Muscle layer of duodenum (tissue), 2 donors: ENCODE measurements at regions not wholly inside any gene's neighbourhood (a gene's known extent, or its start where the extent isn't known, plus 50 kb on each side); places are given as distances from the start of the nearest gene placed in this dataset.
"Not testable (repeated sequence)": the region's sequence is repeated elsewhere in the genome, so short reads cannot be mapped to it uniquely, and the experiment has no call there.

Source experiments
- H3K27ac ChIP-seq: one replicate; pipeline ENCODE4 v1.7.0; 2013; ENCODE audit warnings: mild to moderate bottlenecking, low read length
- H3K27me3 ChIP-seq: one replicate; pipeline ENCODE4 v1.7.0; 2013; ENCODE audit warnings: low read depth, mild to moderate bottlenecking, control low read depth, low read length
- H3K36me3 ChIP-seq, 2 donors: one replicate each; pipeline ENCODE4 v1.7.0; 2013; ENCODE audit warnings: low read length in 2 of 2, control low read depth in 1 of 2, mild to moderate bottlenecking in 1 of 2; ENCODE audit not compliant: insufficient read depth in 2 of 2, control insufficient read depth in 1 of 2
- H3K4me1 ChIP-seq, 2 donors: one replicate each; pipeline ENCODE4 v1.7.0; 2013; ENCODE audit warnings: low read length in 2 of 2, mild to moderate bottlenecking in 2 of 2, control low read depth in 1 of 2, moderate library complexity in 1 of 2; ENCODE audit not compliant: insufficient read depth in 2 of 2, control insufficient read depth in 1 of 2
- H3K4me3 ChIP-seq, 2 donors: one replicate each; pipeline ENCODE4 v1.7.0; 2013; ENCODE audit warnings: low read length in 2 of 2, low read depth in 1 of 2, mild to moderate bottlenecking in 1 of 2
- H3K9me3 ChIP-seq, 2 donors: one replicate each; pipeline ENCODE4 v1.7.0; 2013; ENCODE audit warnings: low read length in 2 of 2, control low read depth in 1 of 2, mild to moderate bottlenecking in 1 of 2; ENCODE audit not compliant: control insufficient read depth in 1 of 2
- donor health status: healthy.

DNA sequence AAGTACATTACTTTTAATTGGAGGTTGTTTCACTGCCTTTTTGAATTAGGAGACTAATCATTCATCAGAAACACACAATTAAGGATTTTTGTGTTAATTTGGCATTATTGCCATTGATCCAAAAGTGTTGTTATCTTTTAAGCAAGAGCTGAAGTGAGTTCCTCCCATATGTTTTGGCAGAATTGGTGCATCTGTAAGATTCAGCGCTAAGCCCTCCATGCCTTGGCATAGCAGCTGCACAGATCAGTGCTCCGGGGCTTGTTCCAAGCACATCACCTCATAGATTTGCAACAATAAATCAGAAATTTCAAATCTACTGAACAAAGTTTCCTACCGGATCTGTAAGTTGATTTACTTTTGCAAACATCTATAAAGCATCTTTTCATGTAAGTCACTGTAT lies 106.8 kb upstream of the PHACTR1 start:
- H3K27ac ChIP-seq = no peak overlapping the region

DNA sequence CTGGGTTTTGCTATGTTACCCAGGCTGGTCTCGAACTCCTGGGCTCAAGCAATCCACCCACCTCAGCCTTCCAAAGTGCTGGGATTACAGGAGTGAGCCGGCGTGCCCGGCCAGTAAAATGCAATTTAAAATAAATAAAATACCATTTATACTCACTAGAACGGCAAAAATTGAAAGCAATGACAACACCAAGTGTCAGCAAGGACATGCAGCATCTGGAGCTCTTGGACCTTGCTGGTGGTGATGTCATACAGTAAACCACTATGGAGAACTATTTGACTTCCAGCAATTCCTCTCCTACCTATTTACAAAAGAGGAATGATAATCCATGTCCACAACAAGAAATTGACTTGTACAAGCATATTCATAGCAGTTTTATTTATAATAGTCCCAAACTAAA lies 105.7 kb upstream of the PHACTR1 start:
- Histone ChIP-seq H3K4me1 (no peaks in the 10 kb centered on the region), H3K27ac (no peak overlapping the region), H3K36me3 (no peaks in the 10 kb centered on the region), H3K4me3 (no peak overlapping the region), H3K27me3 (no peaks in the 10 kb centered on the region), H3K9me3 (no peaks in the 10 kb centered on the region)

More for the DNA sequence above, 106.8 kb upstream of the PHACTR1 start:
- no peaks in the 10 kb centered on the region for H3K4me1 ChIP-seq
- no peaks in the 10 kb centered on the region for H3K27me3 ChIP-seq
- H3K36me3 ChIP-seq = no peaks in the 10 kb centered on the region
- H3K4me3 ChIP-seq = no peak overlapping the region
- no peaks in the 10 kb centered on the region for H3K9me3 ChIP-seq

DNA sequence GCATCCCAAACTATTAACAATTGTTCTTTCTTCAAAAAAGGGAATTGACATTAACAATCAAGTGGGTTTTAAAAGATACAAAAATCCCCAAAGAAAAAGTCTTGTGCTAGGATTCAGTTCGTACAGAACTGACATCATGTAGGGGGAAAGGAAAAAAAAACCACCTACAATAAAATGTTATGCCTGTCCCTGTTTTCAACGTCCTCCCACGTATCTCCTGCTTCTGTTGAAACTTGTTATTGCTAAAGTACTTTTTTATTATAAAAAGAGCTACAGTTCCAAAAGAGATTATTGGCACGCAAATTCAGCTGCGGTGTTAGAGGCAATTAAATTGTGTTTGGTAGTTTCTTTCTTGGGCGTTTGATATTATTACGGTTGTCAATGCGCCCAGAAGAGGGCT lies 102.8 kb upstream of the PHACTR1 start:
- Histone ChIP-seq H3K36me3 (no peaks in the 10 kb centered on the region), H3K27me3 (no peaks in the 10 kb centered on the region), H3K4me1 (no peaks in the 10 kb centered on the region), H3K9me3 (no peaks in the 10 kb centered on the region), H3K4me3 (no peak overlapping the region), H3K27ac (no peak overlapping the region)

DNA sequence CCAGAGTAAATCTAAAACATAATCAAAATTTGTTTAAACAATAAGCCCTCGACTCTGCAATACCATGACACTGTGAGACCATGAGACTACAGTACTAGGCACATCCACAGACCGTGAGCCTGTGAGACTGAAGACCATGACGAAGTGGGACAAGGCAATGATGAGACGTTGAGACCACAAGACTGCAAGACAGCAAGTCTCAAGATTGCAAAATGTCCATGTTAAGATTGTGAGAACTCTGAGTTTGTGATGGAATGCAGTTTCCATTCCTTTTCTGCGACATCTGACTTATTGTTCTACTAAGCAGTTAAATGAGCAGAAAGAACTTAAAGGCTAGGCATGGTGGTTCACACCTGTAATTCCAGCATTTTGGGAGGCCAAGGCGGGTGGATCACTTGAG lies 102.1 kb upstream of the PHACTR1 start:
- Histone ChIP-seq H3K4me3 (no peak overlapping the region), H3K4me1 (no peaks in the 10 kb centered on the region), H3K9me3 (no peaks in the 10 kb centered on the region), H3K27ac (no peak overlapping the region), H3K27me3 (no peaks in the 10 kb centered on the region), H3K36me3 (no peaks in the 10 kb centered on the region)

DNA sequence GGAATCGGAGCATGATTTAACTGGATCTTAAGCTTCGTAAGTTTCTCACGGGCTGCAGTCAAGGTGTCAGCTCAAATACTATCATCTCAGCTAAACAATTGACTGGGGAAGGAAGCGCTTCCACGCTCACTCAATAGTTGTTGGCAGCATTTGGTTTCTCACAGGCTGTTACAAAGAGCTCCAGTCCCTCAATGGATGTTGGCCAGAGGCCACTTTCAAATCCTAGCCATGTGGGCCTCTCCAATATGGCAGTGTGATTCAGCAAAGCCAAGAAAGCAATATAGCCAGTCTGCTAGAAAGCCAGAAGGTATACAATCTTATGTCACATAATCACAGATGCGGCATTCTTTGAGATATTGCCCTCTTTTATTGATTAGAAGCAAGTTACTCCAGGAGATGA lies 98.3 kb upstream of the PHACTR1 start:
- Histone ChIP-seq H3K36me3 (no peaks in the 10 kb centered on the region), H3K27ac (no peak overlapping the region), H3K9me3 (no peaks in the 10 kb centered on the region), H3K4me3 (no peak overlapping the region), H3K27me3 (no peaks in the 10 kb centered on the region), H3K4me1 (no peaks in the 10 kb centered on the region)

DNA sequence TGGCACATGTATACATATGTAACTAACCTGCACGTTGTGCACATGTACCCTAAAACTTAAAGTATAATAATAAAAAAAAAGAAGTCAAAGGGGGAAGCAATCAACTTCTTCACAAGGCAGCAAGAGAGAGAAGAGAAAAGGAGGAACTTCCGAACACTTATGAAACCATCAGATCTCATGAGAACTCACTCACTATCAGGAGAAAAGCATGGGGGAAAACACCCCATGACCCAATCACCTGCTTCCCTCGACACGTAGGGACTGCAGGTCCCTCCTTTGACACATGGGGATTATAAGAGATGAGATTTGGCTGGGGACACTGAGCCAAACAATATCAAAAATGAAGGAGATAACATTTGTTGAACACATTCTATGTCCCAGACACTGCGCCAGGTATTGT lies 94.8 kb upstream of the PHACTR1 start:
- Histone ChIP-seq H3K4me3 (no peak overlapping the region), H3K4me1 (no peaks in the 10 kb centered on the region), H3K27me3 (no peaks in the 10 kb centered on the region), H3K36me3 (no peaks in the 10 kb centered on the region), H3K27ac (no peak overlapping the region), H3K9me3 (no peaks in the 10 kb centered on the region)

DNA sequence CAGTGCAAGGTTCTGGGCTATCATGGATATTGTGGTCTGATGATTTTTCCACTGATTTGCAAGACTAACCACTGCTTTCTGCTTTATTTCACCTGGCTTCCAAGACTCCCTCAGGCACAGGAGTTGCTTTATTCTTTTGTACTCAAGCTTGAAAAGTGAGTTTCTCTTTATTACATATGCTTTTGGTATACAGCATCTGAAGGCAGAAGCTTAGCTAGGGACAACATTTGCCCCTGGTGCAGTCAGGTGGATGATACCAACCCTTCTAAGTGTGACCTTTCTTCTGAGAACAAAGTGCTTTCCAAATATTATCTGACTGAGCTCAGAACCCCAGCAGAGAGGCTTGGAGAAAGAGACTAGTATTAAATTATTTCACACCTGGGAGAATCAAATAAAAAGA lies 94.0 kb upstream of the PHACTR1 start:
- Histone ChIP-seq H3K4me3 (no peak overlapping the region), H3K4me1 (no peaks in the 10 kb centered on the region), H3K9me3 (no peaks in the 10 kb centered on the region), H3K36me3 (no peaks in the 10 kb centered on the region), H3K27ac (no peak overlapping the region), H3K27me3 (no peaks in the 10 kb centered on the region)

DNA sequence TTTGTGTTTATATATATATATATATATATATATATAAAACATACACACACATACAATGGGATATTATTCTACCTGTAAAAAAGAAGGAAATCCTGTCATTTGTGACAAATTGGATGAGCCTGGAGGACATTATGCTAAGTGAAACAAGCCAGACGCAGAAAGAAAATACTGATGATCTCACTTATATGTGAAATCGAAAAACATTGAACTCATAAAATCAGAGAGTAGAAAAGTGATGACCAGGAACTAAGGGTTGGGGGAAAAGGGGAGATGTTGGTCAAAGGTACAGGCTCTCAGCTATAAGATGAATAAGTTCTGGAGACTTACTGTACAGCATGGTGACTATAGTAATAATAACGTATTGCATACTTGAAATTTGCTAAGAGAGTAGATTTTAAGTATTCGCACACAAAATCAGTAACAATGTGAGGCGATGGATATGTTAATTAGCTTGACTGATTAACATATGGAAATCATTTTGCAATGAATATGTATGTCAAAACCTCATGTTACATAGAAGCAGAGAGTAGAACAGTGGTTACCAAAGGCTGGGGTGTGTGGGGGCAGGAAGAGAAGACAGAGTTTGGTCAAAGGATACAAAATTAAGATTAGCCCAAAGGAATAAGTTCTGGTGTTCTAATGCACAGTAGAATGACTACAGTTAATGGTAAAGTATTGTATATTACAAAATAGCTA lies 92.3 kb upstream of the PHACTR1 start:
- Histone ChIP-seq H3K27ac (no peak overlapping the region), H3K9me3 (no peaks in the 10 kb centered on the region), H3K4me1 (no peaks in the 10 kb centered on the region), H3K27me3 (no peaks in the 10 kb centered on the region), H3K36me3 (no peaks in the 10 kb centered on the region), H3K4me3 (no peak overlapping the region)

DNA sequence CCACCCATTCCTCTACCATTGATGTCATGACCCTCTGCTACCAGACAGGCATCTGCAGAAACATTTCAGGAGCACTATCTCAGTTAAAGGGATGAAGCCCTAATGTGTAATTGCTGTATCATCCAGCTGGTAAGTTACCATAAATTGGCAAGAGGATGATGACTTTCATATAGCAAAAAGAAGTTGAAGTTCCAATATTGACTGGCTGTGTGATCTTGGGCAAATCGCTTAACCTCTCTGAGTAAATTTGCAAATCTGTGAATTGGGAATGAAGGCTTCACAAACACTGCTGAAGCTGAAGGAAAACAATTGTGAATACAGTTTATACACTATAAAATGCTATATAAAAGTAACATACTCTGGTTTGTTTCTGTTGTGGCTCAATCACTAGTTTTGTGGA lies 89.5 kb upstream of the PHACTR1 start:
- Histone ChIP-seq H3K27ac (no peak overlapping the region), H3K36me3 (no peaks in the 10 kb centered on the region), H3K27me3 (no peaks in the 10 kb centered on the region), H3K4me1 (no peaks in the 10 kb centered on the region), H3K4me3 (no peak overlapping the region), H3K9me3 (no peaks in the 10 kb centered on the region)

DNA sequence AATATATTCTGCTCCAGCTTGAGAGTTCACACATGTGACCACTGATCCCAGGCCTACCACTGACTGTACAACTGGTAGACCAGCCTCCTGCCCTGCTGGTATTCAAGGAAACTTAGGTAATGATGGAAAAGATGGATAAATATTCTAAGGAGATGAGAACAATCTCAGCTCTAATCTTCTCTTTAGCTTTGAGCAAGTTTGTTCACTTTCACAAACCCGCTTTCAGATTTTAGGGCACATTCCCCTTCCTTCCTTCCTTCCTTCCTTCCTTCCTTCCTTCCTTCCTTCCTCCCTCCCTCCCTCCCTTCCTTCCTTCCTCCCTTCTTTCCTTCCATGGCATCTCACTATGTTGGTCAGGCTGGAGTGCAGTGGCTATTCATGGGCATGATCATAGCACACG lies 88.2 kb upstream of the PHACTR1 start:
- Histone ChIP-seq H3K27ac (no peak overlapping the region), H3K4me1 (no peaks in the 10 kb centered on the region), H3K4me3 (no peak overlapping the region), H3K36me3 (no peaks in the 10 kb centered on the region), H3K9me3 (no peaks in the 10 kb centered on the region), H3K27me3 (no peaks in the 10 kb centered on the region)

DNA sequence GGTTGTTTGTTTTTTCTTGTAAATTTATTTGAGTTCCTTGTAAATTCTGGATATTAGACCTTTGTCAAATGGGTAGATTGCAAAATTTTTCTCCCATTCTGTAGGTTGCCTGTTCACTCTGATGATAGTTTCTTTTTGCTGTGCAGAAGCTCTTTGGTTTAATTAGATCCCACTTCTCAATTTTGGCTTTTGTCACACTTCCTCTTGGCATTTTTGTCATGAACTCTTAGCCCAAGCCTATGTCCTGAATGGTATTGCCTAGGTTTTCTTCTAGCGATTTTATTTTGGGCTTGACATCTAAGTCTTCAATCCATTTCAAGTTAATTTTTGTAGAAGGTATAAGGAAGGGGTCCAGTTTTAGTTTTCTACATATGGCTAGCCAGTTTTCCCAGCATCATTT lies 82.8 kb upstream of the PHACTR1 start:
- not testable (repeated sequence) for H3K27me3 ChIP-seq, H3K27ac ChIP-seq, H3K9me3 ChIP-seq, H3K4me3 ChIP-seq, H3K4me1 ChIP-seq, H3K36me3 ChIP-seq

DNA sequence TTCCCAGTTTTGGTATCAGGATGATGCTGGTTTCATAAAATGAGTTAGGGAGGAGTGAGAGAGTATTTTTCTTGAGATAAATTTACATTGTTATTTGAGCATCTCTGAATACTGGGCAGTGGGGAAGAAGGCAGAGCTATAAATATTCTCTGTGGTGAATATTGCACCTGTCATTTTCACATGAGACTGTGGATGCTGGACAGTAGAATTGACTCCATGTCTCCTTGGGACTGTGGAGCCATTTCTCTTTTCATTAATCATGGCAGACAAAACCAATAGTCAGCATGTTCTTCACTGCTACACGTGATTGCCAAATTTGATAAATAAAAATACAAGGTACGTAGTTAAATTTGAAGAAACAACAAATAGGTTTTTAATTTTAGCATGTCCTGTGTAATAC lies 81.2 kb upstream of the PHACTR1 start:
- no peaks in the 10 kb centered on the region for H3K36me3 ChIP-seq
- H3K4me1 ChIP-seq = peaks cover 0 to 4% of the 10 kb centered on the region in 2 donors
- H3K4me3 ChIP-seq = no peak overlapping the region
- H3K27ac ChIP-seq = no peak overlapping the region
- H3K27me3 ChIP-seq = no peaks in the 10 kb centered on the region
- peaks cover 0 to 2% of the 10 kb centered on the region in 2 donors for H3K9me3 ChIP-seq
